B cell (primary cell): ENCODE measurements at regions not wholly inside any gene's neighbourhood (a gene's known extent, or its start where the extent isn't known, plus 50 kb on each side); places are given as distances from the start of the nearest gene placed in this dataset.

Source experiments
- ATAC-seq: fragments of 200-7000 bp; cut with Tn5 transposase; one replicate; pipeline ENCODE4 v1.10.0; 2021; ENCODE audit warnings: low read depth, mild to moderate bottlenecking, moderate number of reproducible peaks, moderate library complexity
- CTCF ChIA-PET: fragments of 350-600 bp; sonication (Branson Sonifier 250); formaldehyde crosslinking; loops from one replicate; lab custom pipeline; 2021; ENCODE audit warnings: antibody characterized with exemption, inconsistent platforms; lab: Charles Lee
- POLR2A ChIA-PET: fragments of 350-600 bp; sonication (Branson Sonifier 250); formaldehyde crosslinking; loops from one replicate; lab custom pipeline; 2021; ENCODE audit warnings: antibody characterized with exemption; lab: Charles Lee
- DNase-seq: peaks from one replicate; pipeline ENCODE4 v3.0.0; 2013
- H2AFZ ChIP-seq: 2 replicates; pipeline ENCODE4 v1.6.1; 2012; ENCODE audit warnings: mild to moderate bottlenecking, low read depth, low read length; ENCODE audit not compliant: insufficient read depth, poor library complexity, severe bottlenecking
- H3K27ac ChIP-seq, 2 donors: 1 replicate in 1 of 2; 2 replicates in 1 of 2; pipeline ENCODE4 v1.5.1; 2012 to 2013; ENCODE audit warnings: low read length in 2 of 2, mild to moderate bottlenecking in 2 of 2, moderate library complexity in 1 of 2
- H3K27me3 ChIP-seq, 4 experiments: fragments of 200-600 bp in 1 of 4; sonication (generic) in 1 of 4; replicated peaks in 1 of 4; 1 replicate in 2 of 4; 2 replicates in 2 of 4; pipeline versions ENCODE4 v1.6.1 to v1.7.0; 2013 to 2016; ENCODE audit warnings: low read length in 3 of 4, mild to moderate bottlenecking in 2 of 4, mixed read lengths in 1 of 4, moderate library complexity in 1 of 4; ENCODE audit not compliant: insufficient read depth in 4 of 4, control insufficient read depth in 3 of 4; ENCODE audit errors: control extremely low read depth in 1 of 4
- H3K36me3 ChIP-seq, 2 experiments: replicated peaks in 1 of 2; 1 replicate in 1 of 2; 2 replicates in 1 of 2; pipeline versions ENCODE4 v1.6.1 to v1.7.1; 2013; ENCODE audit warnings: low read length in 1 of 2; ENCODE audit not compliant: insufficient read depth in 2 of 2, control insufficient read depth in 1 of 2; ENCODE audit errors: control extremely low read depth in 1 of 2, extremely low read depth in 1 of 2
- H3K4me1 ChIP-seq, 2 donors: fragments of 200-600 bp in 1 of 2; sonication (generic) in 1 of 2; 1 replicate in 1 of 2; 2 replicates in 1 of 2; pipeline versions ENCODE4 v1.5.1 to v1.6.1; 2013 to 2017; ENCODE audit warnings: low read length in 2 of 2; ENCODE audit not compliant: control insufficient read depth in 2 of 2, insufficient read depth in 2 of 2
- H3K4me2 ChIP-seq: replicated peaks from 2 replicates; pipeline ENCODE3; 2012; ENCODE audit warnings: mild to moderate bottlenecking, low read depth, low read length; ENCODE audit not compliant: poor library complexity, severe bottlenecking
- H3K4me3 ChIP-seq, 5 experiments: fragments of 200-600 bp in 1 of 5; sonication (generic) in 1 of 5; 1 replicate in 3 of 5; 2 replicates in 2 of 5; pipeline versions ENCODE4 v1.5.1 to v1.7.0; 2011 to 2016; ENCODE audit warnings: low read length in 4 of 5, mild to moderate bottlenecking in 4 of 5, low read depth in 2 of 5, control low read depth in 1 of 5, moderate library complexity in 1 of 5; ENCODE audit not compliant: insufficient read depth in 1 of 5; ENCODE audit errors: control extremely low read depth in 1 of 5, extremely low read depth in 1 of 5
- H3K79me2 ChIP-seq: fragments of 200-600 bp; sonication (generic); one replicate; pipeline ENCODE4 v1.6.0; 2016; ENCODE audit warnings: low read length; ENCODE audit not compliant: control insufficient read depth, insufficient read depth
- H3K9ac ChIP-seq: fragments of 200-600 bp; sonication (generic); 2 replicates; pipeline ENCODE4 v1.6.1; 2017; ENCODE audit warnings: mild to moderate bottlenecking, low read length, moderate library complexity
- H3K9me3 ChIP-seq, 3 donors: one replicate each; pipeline versions ENCODE4 v1.6.1 to v1.7.1; 2013; ENCODE audit warnings: low read length in 2 of 3; ENCODE audit not compliant: control insufficient read depth in 2 of 3, insufficient read depth in 1 of 3; ENCODE audit errors: control extremely low read depth in 1 of 3
- H4K20me1 ChIP-seq: 2 replicates; pipeline ENCODE4 v1.6.0; 2012; ENCODE audit warnings: mild to moderate bottlenecking, low read length; ENCODE audit not compliant: insufficient read depth, control insufficient read depth, poor library complexity, severe bottlenecking
- H3K27ac Mint-ChIP-seq: one replicate; pipeline ENCODE4 v1.8.0; 2021; ENCODE audit warnings: mixed read lengths
- H3K27me3 Mint-ChIP-seq: one replicate; pipeline ENCODE4 v1.8.0; 2021; ENCODE audit warnings: mixed read lengths
- H3K4me1 Mint-ChIP-seq: one replicate; pipeline ENCODE4 v1.8.0; 2021; ENCODE audit warnings: mixed read lengths
- H3K4me3 Mint-ChIP-seq: one replicate; pipeline ENCODE4 v1.8.0; 2021; ENCODE audit warnings: mixed read lengths
- H3K9me3 Mint-ChIP-seq: one replicate; pipeline ENCODE4 v1.8.0; 2022; ENCODE audit warnings: mixed read lengths; ENCODE audit not compliant: insufficient read depth
- EZH2 ChIP-seq: IDR thresholded peaks from 2 replicates; pipeline ENCODE4 v1.6.1; 2012; ENCODE audit warnings: borderline replicate concordance, low read depth, mild to moderate bottlenecking, moderate library complexity, low read length; ENCODE audit not compliant: insufficient read depth, poor library complexity, severe bottlenecking
- WGBS: methylation state at CpG from one replicate; pipeline ENCODE4 v1.1.5; 2013; ENCODE audit warnings: missing lambda C conversion rate; ENCODE audit not compliant: insufficient coverage; 5-methylcytosine and 5-hydroxymethylcytosine counted together
- intact Hi-C: fragments of 100-400 bp; cut with micrococcal nuclease; formaldehyde crosslinking; loops from one replicate; pipeline ENCODE4 v1.10.0; 2022
- TF ChIP-seq, protein P1 (sequence below): fragments of 200-600 bp; IDR thresholded peaks from one replicate; pipeline ENCODE4 v1.8.0; 2022; ENCODE audit warnings: antibody characterized with exemption, mild to moderate bottlenecking

DNA sequence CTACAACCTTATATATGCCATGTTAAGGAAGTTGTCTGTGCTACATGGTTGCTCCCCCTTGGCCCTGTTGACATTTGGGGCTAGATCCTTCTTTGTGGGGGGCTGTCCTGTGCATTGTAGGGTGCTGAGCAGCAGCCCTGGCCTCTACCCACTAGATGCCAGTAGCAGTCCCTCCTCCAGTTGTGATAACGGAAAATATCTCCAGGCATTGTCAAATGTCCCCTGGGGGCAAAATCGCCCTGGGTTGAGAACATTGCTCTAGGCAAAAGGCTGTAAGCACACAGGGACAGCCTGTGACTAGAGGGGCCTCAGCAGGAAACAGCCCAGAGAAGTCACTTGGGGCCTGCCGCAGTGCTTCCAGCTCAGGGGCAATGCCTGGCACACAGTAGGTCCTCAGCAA is 1100.3 kb downstream of the BCL11B start:
- Histone ChIP-seq H3K36me3 (no peaks in the 10 kb centered on the region), H3K27ac (no peak overlapping the region), H3K9ac (no peak overlapping the region), H2AFZ (no peak overlapping the region), H3K4me1 (no peaks in the 10 kb centered on the region), H3K4me2 (no peak overlapping the region), H4K20me1 (no peaks in the 10 kb centered on the region), H3K79me2 (no peaks in the 10 kb centered on the region), H3K27me3 (no peaks in the 10 kb centered on the region), H3K4me3 (no peak overlapping the region), H3K9me3 (peaks cover 0 to 22% (median 0%) of the 10 kb centered on the region in 3 donors)
- ChIA-PET POLR2A (no interaction called here), CTCF (no interaction called here)
- TF ChIP-seq, protein P1, sequence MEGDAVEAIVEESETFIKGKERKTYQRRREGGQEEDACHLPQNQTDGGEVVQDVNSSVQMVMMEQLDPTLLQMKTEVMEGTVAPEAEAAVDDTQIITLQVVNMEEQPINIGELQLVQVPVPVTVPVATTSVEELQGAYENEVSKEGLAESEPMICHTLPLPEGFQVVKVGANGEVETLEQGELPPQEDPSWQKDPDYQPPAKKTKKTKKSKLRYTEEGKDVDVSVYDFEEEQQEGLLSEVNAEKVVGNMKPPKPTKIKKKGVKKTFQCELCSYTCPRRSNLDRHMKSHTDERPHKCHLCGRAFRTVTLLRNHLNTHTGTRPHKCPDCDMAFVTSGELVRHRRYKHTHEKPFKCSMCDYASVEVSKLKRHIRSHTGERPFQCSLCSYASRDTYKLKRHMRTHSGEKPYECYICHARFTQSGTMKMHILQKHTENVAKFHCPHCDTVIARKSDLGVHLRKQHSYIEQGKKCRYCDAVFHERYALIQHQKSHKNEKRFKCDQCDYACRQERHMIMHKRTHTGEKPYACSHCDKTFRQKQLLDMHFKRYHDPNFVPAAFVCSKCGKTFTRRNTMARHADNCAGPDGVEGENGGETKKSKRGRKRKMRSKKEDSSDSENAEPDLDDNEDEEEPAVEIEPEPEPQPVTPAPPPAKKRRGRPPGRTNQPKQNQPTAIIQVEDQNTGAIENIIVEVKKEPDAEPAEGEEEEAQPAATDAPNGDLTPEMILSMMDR = no peak
- TF ChIP-seq EZH2 = no peak
- no peak for ATAC-seq
- Mint-ChIP-seq H3K27me3 (no peaks in the 10 kb centered on the region), H3K9me3 (no peaks in the 10 kb centered on the region), H3K4me3 (no peak overlapping the region), H3K27ac (no peak overlapping the region), H3K4me1 (no peaks in the 10 kb centered on the region)
- intact Hi-C loops = no loop called here
- DNase-seq = no peak
- 19% methylated on average over 3 of the region's 3 CpGs for WGBS

DNA sequence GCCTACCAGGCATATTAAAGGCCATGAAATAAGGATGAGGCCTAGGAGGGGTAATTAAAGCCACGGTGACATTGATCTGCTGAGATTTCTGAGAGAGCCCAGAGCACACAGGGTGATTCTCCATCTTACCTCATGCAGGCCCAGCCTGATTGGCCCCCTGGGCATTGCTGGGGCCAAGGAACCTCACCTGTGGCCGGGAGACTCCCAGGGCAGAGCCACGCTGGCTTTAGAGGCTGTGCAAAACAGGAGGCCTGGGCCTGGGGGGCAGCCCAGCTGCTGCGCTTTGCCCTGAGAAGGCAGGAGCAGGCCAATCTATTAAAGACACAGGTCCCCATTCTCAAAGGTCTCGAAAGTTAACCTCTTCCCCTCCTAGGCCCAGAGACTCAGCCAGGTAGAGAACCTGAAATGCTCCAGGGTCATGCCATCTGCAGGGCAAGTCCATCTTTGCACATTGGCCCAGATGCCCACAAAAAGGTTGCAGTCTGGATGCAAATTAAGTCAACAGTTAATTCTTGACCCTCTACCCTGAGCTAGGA is 1099.7 kb downstream of the BCL11B start:
- Histone ChIP-seq H3K4me1 (no peaks in the 10 kb centered on the region), H4K20me1 (no peaks in the 10 kb centered on the region), H3K9ac (no peak overlapping the region), H3K4me3 (no peak overlapping the region), H3K4me2 (no peak overlapping the region), H3K9me3 (peaks cover 0 to 21% (median 0%) of the 10 kb centered on the region in 3 donors), H3K27ac (no peak overlapping the region), H3K79me2 (no peaks in the 10 kb centered on the region), H2AFZ (no peak overlapping the region), H3K36me3 (no peaks in the 10 kb centered on the region), H3K27me3 (no peaks in the 10 kb centered on the region)
- TF ChIP-seq EZH2 = no peak
- TF ChIP-seq, protein P1 = no peak
- ChIA-PET CTCF (no interaction called here), POLR2A (no interaction called here)
- Mint-ChIP-seq H3K4me1 (no peaks in the 10 kb centered on the region), H3K4me3 (no peak overlapping the region), H3K27ac (no peak overlapping the region), H3K9me3 (no peaks in the 10 kb centered on the region), H3K27me3 (no peaks in the 10 kb centered on the region)
- no peak for ATAC-seq
- intact Hi-C loops = no loop called here
- DNase-seq = no peak
- 78% methylated on average over 5 of the region's 5 CpGs for WGBS
